SK-N-SH treated with all-trans-retinoic acid at 6 μM for 48 hours (cell line): ENCODE measurements at regions not wholly inside any gene's neighbourhood (a gene's known extent, or its start where the extent isn't known, plus 50 kb on each side); places are given as distances from the start of the nearest gene placed in this dataset.

Experiments
- ATAC-seq: fragments of 200-7000 bp; cut with Tn5 transposase; 3 replicates; pipeline ENCODE4 v1.9.1; 2020; ENCODE audit warnings: mild to moderate bottlenecking, moderate library complexity
- ARNTL ChIP-seq: fragments of 450-650 bp; formaldehyde crosslinking; IDR thresholded peaks from 2 replicates; pipeline ENCODE4 v1.5.0; 2020; ENCODE audit warnings: low read depth, mild to moderate bottlenecking, moderate library complexity, borderline replicate concordance
- BACH2 ChIP-seq: fragments of 250-450 bp; sonication (Bioruptor Pico); IDR thresholded peaks from 2 replicates; pipeline ENCODE4 v1.9.0; 2021; ENCODE audit warnings: mild to moderate bottlenecking, borderline replicate concordance
- CSDC2 ChIP-seq: fragments of 250-450 bp; sonication (Bioruptor Pico); IDR thresholded peaks from 2 replicates; pipeline ENCODE4 v1.5.0; 2020; ENCODE audit warnings: mild to moderate bottlenecking, moderate library complexity
- CSRNP3 ChIP-seq: fragments of 250-450 bp; sonication (Bioruptor Pico); IDR thresholded peaks from 2 replicates; pipeline ENCODE4 v1.5.1; 2021; ENCODE audit warnings: mild to moderate bottlenecking, moderate library complexity
- ESRRG ChIP-seq: fragments of 250-450 bp; sonication (Bioruptor Pico); IDR thresholded peaks from 2 replicates; pipeline ENCODE4 v1.6.1; 2021; ENCODE audit warnings: mild to moderate bottlenecking
- GLIS3 ChIP-seq: fragments of 250-450 bp; sonication (Bioruptor Pico); IDR thresholded peaks from 2 replicates; pipeline ENCODE4 v1.5.0; 2020; ENCODE audit warnings: mild to moderate bottlenecking, moderate library complexity
- ISL1 ChIP-seq: fragments of 250-450 bp; sonication (Bioruptor Pico); IDR thresholded peaks from 2 replicates; pipeline ENCODE4 v2.1.2; 2022; ENCODE audit warnings: mild to moderate bottlenecking, moderate library complexity
- OSR1 ChIP-seq: fragments of 250-450 bp; sonication (Bioruptor Pico); IDR thresholded peaks from 2 replicates; pipeline ENCODE4 v1.8.0; 2022; ENCODE audit warnings: moderate library complexity, mild to moderate bottlenecking, inconsistent platforms
- PPARA ChIP-seq: fragments of 250-450 bp; sonication (Bioruptor Pico); IDR thresholded peaks from 2 replicates; pipeline ENCODE4 v1.5.0; 2020; ENCODE audit warnings: mild to moderate bottlenecking, borderline replicate concordance
- RARB ChIP-seq: fragments of 250-450 bp; sonication (Bioruptor Pico); IDR thresholded peaks from 2 replicates; pipeline ENCODE4 v1.8.0; 2021; ENCODE audit warnings: mild to moderate bottlenecking, moderate library complexity
- SNAI2 ChIP-seq: fragments of 250-450 bp; sonication (Bioruptor Pico); IDR thresholded peaks from 2 replicates; pipeline ENCODE4 v1.5.0; 2020; ENCODE audit warnings: mild to moderate bottlenecking, moderate library complexity
- TCF4 ChIP-seq: fragments of 250-450 bp; sonication (Bioruptor Pico); IDR thresholded peaks from 2 replicates; pipeline ENCODE4 v1.8.0; 2021; ENCODE audit warnings: mild to moderate bottlenecking, moderate library complexity, borderline replicate concordance
- TOX ChIP-seq: fragments of 250-450 bp; sonication (Bioruptor Pico); IDR thresholded peaks from 2 replicates; pipeline ENCODE4 v1.8.0; 2021; ENCODE audit warnings: mild to moderate bottlenecking, moderate library complexity, borderline replicate concordance
- ZC3H10 ChIP-seq: fragments of 250-450 bp; sonication (Bioruptor Pico); IDR thresholded peaks from 2 replicates; pipeline ENCODE4 v1.5.1; 2021; ENCODE audit warnings: mild to moderate bottlenecking, moderate library complexity
- ZFP3 ChIP-seq: fragments of 250-450 bp; sonication (Bioruptor Pico); IDR thresholded peaks from 2 replicates; pipeline ENCODE4 v1.5.0; 2020; ENCODE audit warnings: mild to moderate bottlenecking, moderate library complexity
- ZNF565 ChIP-seq: fragments of 450-650 bp; formaldehyde crosslinking; conservative IDR thresholded peaks from 2 replicates; pipeline ENCODE4 v1.5.0; 2020; ENCODE audit warnings: low read depth, mild to moderate bottlenecking, moderate library complexity
- ZNF70 ChIP-seq: fragments of 450-650 bp; formaldehyde crosslinking; IDR thresholded peaks from 2 replicates; pipeline ENCODE4 v1.5.0; 2020; ENCODE audit warnings: mild to moderate bottlenecking, moderate library complexity
- ZNF8 ChIP-seq: fragments of 450-650 bp; formaldehyde crosslinking; IDR thresholded peaks from 2 replicates; pipeline ENCODE4 v1.5.0; 2020; ENCODE audit warnings: mild to moderate bottlenecking, moderate library complexity
- TF ChIP-seq, protein P1 (sequence below): fragments of 250-450 bp; sonication (Bioruptor Pico); IDR thresholded peaks from 2 replicates; pipeline ENCODE4 v1.8.0; 2020; ENCODE audit warnings: mild to moderate bottlenecking, moderate library complexity, borderline replicate concordance
- TF ChIP-seq, protein P2 (sequence below): fragments of 250-450 bp; sonication (Bioruptor Pico); IDR thresholded peaks from 2 replicates; pipeline ENCODE4 v1.8.0; 2021; ENCODE audit warnings: low read depth, mild to moderate bottlenecking, moderate library complexity, borderline replicate concordance
- TF ChIP-seq, protein P3 (sequence below): fragments of 250-450 bp; sonication (Bioruptor Pico); IDR thresholded peaks from 2 replicates; pipeline ENCODE4 v1.5.0; 2020; ENCODE audit warnings: mild to moderate bottlenecking, moderate library complexity

DNA sequence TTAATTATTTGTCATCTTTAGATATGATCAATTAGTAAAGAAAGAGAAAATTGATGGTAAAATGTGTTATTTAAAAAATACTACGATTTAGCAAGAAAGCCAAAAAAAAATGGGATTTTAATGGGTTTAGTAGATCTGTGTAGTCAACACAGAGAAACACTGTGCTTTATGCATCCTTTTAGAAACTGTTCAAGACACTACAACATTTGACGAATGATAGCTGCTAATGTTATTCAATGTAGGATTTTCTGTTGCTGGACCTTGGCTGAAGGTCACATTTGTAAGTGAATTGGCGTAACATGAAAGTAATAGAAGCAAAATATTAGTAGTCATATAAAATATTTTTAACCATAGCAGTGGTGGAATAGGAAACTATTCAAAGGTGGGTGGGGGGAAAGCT, 1293.9 kb downstream of the NCAM2 start:
- no peak for ATAC-seq
- TF ChIP-seq ISL1: no peak
- no peak for TF ChIP-seq GLIS3
- TF ChIP-seq OSR1: no peak
- TF ChIP-seq ARNTL (CRISPR knock-in tag): no peak
- TF ChIP-seq ESRRG (CRISPR knock-in tag): no peak
- TF ChIP-seq, protein P1, sequence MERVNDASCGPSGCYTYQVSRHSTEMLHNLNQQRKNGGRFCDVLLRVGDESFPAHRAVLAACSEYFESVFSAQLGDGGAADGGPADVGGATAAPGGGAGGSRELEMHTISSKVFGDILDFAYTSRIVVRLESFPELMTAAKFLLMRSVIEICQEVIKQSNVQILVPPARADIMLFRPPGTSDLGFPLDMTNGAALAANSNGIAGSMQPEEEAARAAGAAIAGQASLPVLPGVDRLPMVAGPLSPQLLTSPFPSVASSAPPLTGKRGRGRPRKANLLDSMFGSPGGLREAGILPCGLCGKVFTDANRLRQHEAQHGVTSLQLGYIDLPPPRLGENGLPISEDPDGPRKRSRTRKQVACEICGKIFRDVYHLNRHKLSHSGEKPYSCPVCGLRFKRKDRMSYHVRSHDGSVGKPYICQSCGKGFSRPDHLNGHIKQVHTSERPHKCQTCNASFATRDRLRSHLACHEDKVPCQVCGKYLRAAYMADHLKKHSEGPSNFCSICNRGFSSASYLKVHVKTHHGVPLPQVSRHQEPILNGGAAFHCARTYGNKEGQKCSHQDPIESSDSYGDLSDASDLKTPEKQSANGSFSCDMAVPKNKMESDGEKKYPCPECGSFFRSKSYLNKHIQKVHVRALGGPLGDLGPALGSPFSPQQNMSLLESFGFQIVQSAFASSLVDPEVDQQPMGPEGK: no peak
- TF ChIP-seq ZNF70 (CRISPR knock-in tag): no peak
- no peak for TF ChIP-seq SNAI2
- TF ChIP-seq PPARA (CRISPR knock-in tag): no peak
- no peak for TF ChIP-seq TOX (CRISPR knock-in tag)
- TF ChIP-seq CSDC2: no peak
- no peak for TF ChIP-seq CSRNP3
- no peak for TF ChIP-seq RARB (CRISPR knock-in tag)
- TF ChIP-seq TCF4 (CRISPR knock-in tag): no peak
- TF ChIP-seq ZFP3 (CRISPR knock-in tag): no peak
- TF ChIP-seq ZNF8 (CRISPR knock-in tag): no peak

- ATAC-seq: no peak
- TF ChIP-seq ZC3H10 (CRISPR knock-in tag): no peak
- TF ChIP-seq CSRNP3: no peak
- TF ChIP-seq, protein P2, sequence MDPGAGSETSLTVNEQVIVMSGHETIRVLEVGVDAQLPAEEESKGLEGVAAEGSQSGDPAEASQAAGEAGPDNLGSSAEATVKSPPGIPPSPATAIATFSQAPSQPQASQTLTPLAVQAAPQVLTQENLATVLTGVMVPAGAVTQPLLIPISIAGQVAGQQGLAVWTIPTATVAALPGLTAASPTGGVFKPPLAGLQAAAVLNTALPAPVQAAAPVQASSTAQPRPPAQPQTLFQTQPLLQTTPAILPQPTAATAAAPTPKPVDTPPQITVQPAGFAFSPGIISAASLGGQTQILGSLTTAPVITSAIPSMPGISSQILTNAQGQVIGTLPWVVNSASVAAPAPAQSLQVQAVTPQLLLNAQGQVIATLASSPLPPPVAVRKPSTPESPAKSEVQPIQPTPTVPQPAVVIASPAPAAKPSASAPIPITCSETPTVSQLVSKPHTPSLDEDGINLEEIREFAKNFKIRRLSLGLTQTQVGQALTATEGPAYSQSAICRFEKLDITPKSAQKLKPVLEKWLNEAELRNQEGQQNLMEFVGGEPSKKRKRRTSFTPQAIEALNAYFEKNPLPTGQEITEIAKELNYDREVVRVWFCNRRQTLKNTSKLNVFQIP: no peak
- TF ChIP-seq, all 23 proteins: peak for 0
Observed at GRCh38 chr21:22297575-22297974, 1299.4 kb downstream of the NCAM2 start.

GRCh38 chr21:22311741-22312462, 1313.7 kb downstream of the NCAM2 start:
- no peak for ATAC-seq
- TF ChIP-seq CSDC2: no peak
- TF ChIP-seq, protein P1: no peak
- TF ChIP-seq PPARA (CRISPR knock-in tag): no peak
- TF ChIP-seq ISL1: no peak
- TF ChIP-seq ZNF565: no peak
- no peak for TF ChIP-seq ESRRG (CRISPR knock-in tag)
- no peak for TF ChIP-seq BACH2 (CRISPR knock-in tag)
- TF ChIP-seq, protein P3, sequence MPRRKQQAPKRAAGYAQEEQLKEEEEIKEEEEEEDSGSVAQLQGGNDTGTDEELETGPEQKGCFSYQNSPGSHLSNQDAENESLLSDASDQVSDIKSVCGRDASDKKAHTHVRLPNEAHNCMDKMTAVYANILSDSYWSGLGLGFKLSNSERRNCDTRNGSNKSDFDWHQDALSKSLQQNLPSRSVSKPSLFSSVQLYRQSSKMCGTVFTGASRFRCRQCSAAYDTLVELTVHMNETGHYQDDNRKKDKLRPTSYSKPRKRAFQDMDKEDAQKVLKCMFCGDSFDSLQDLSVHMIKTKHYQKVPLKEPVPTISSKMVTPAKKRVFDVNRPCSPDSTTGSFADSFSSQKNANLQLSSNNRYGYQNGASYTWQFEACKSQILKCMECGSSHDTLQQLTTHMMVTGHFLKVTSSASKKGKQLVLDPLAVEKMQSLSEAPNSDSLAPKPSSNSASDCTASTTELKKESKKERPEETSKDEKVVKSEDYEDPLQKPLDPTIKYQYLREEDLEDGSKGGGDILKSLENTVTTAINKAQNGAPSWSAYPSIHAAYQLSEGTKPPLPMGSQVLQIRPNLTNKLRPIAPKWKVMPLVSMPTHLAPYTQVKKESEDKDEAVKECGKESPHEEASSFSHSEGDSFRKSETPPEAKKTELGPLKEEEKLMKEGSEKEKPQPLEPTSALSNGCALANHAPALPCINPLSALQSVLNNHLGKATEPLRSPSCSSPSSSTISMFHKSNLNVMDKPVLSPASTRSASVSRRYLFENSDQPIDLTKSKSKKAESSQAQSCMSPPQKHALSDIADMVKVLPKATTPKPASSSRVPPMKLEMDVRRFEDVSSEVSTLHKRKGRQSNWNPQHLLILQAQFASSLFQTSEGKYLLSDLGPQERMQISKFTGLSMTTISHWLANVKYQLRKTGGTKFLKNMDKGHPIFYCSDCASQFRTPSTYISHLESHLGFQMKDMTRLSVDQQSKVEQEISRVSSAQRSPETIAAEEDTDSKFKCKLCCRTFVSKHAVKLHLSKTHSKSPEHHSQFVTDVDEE (CRISPR knock-in tag): no peak
- no peak for TF ChIP-seq ZNF8 (CRISPR knock-in tag)
- TF ChIP-seq ZC3H10 (CRISPR knock-in tag): no peak
- no peak for TF ChIP-seq CSRNP3
- TF ChIP-seq, protein P2: no peak
- TF ChIP-seq ARNTL (CRISPR knock-in tag): no peak
